Endothelial cell of hepatic sinusoid (primary cell): ENCODE measurements at regions not wholly inside any gene's neighbourhood (a gene's known extent, or its start where the extent isn't known, plus 50 kb on each side); places are given as distances from the start of the nearest gene placed in this dataset.

ENCODE experiments used
- in situ Hi-C: cut with HindIII; loops from 2 replicates; pipeline ENCODE4 v1.10.0; 2017; ENCODE audit warnings: low sequenced_read_pairs

GRCh38 chr2:191512216-191512835 is 165.6 kb upstream of the NABP1 start:
- in situ Hi-C loops: loop anchor here (5.0 kb wide), 1 partner anchor 345 kb away; no protein-coding TSS in a partner anchor

- in situ Hi-C loops: loop anchor here (5.0 kb wide), 1 partner anchor 346 kb away; no protein-coding TSS in a partner anchor
These were observed 165.1 kb upstream of the NABP1 start for GRCh38 chr2:191512874-191513273.

- in situ Hi-C loops: loop anchor here (5.0 kb wide), 1 partner anchor 347 kb away; no protein-coding TSS in a partner anchor
These were observed 163.3 kb upstream of the NABP1 start for GRCh38 chr2:191514613-191515012.

GRCh38 chr2:191515551-191515950 is 162.4 kb upstream of the NABP1 start:
- in situ Hi-C loops: no loop called here

- in situ Hi-C loops: no loop called here
These were observed 161.7 kb upstream of the NABP1 start for GRCh38 chr2:191516260-191516659.

GRCh38 chr2:191521608-191522208 is 156.2 kb upstream of the NABP1 start:
- in situ Hi-C loops: no loop called here

GRCh38 chr2:191522478-191523120 is 155.3 kb upstream of the NABP1 start:
- in situ Hi-C loops: no loop called here

- in situ Hi-C loops: no loop called here
These were observed 151.8 kb upstream of the NABP1 start for GRCh38 chr2:191526091-191526490.

GRCh38 chr2:191526536-191526935 is 151.4 kb upstream of the NABP1 start:
- in situ Hi-C loops: no loop called here

GRCh38 chr2:191526953-191527556 is 150.9 kb upstream of the NABP1 start:
- in situ Hi-C loops: no loop called here

GRCh38 chr2:191530618-191531017 is 147.3 kb upstream of the NABP1 start:
- in situ Hi-C loops: no loop called here

GRCh38 chr2:191533693-191534180 is 144.2 kb upstream of the NABP1 start:
- in situ Hi-C loops: no loop called here

- in situ Hi-C loops: no loop called here
These were observed 140.0 kb upstream of the NABP1 start for GRCh38 chr2:191537921-191538320.

GRCh38 chr2:191538334-191538903 is 139.5 kb upstream of the NABP1 start:
- in situ Hi-C loops: no loop called here

- in situ Hi-C loops: no loop called here
These were observed 138.9 kb upstream of the NABP1 start for GRCh38 chr2:191539068-191539467.

- in situ Hi-C loops: no loop called here
These were observed 137.3 kb upstream of the NABP1 start for GRCh38 chr2:191540681-191541080.

GRCh38 chr2:191543708-191544107 is 134.2 kb upstream of the NABP1 start:
- in situ Hi-C loops: no loop called here

GRCh38 chr2:191544461-191545062 is 133.4 kb upstream of the NABP1 start:
- in situ Hi-C loops: no loop called here

GRCh38 chr2:191545361-191545760 is 132.6 kb upstream of the NABP1 start:
- in situ Hi-C loops: no loop called here

GRCh38 chr2:191552066-191552465 is 125.9 kb upstream of the NABP1 start:
- in situ Hi-C loops: loop anchor here (25.0 kb wide), 1 partner anchor 260 kb away; no protein-coding TSS in a partner anchor

- in situ Hi-C loops: loop anchor here (25.0 kb wide), 1 partner anchor 258 kb away; no protein-coding TSS in a partner anchor
These were observed 123.7 kb upstream of the NABP1 start for GRCh38 chr2:191554240-191554639.
